GM12874 (cell line): ENCODE measurements at regions not wholly inside any gene's neighbourhood (a gene's known extent, or its start where the extent isn't known, plus 50 kb on each side); places are given as distances from the start of the nearest gene placed in this dataset.

Experiments
- TF ChIP-seq, protein P1 (sequence below): IDR thresholded peaks from 2 replicates; pipeline ENCODE4 v1.5.1; 2011; ENCODE audit warnings: low read depth, mild to moderate bottlenecking, control low read depth, low read length, moderate library complexity; ENCODE audit not compliant: insufficient read depth

DNA sequence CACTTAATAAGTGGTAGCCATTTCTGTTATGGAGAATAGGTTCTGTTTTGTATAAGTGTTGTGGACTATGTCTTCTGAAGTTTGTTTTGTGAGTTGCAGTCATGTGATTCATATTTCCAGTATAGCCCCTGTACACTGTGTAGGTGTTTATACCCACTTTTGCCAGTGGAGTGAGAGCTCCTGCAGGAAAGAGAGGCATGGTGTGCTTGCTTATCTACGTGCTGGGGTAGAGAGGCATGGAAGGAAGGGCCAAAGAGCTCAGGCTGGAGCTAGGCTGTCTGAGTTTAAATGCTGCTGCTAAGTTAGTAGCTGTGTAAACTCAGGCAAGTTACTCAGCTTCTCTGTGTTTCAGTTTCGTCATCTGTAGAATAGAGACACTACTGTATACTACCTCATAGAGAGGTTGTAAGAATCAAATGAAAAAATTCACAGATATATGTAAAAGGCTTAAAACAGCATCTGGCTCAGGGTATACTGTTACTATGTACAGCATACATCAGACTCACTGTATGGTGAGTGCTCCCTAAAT, 88.2 kb upstream of the SLC38A2 start:
- TF ChIP-seq, protein P1, sequence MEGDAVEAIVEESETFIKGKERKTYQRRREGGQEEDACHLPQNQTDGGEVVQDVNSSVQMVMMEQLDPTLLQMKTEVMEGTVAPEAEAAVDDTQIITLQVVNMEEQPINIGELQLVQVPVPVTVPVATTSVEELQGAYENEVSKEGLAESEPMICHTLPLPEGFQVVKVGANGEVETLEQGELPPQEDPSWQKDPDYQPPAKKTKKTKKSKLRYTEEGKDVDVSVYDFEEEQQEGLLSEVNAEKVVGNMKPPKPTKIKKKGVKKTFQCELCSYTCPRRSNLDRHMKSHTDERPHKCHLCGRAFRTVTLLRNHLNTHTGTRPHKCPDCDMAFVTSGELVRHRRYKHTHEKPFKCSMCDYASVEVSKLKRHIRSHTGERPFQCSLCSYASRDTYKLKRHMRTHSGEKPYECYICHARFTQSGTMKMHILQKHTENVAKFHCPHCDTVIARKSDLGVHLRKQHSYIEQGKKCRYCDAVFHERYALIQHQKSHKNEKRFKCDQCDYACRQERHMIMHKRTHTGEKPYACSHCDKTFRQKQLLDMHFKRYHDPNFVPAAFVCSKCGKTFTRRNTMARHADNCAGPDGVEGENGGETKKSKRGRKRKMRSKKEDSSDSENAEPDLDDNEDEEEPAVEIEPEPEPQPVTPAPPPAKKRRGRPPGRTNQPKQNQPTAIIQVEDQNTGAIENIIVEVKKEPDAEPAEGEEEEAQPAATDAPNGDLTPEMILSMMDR, result no peak

DNA sequence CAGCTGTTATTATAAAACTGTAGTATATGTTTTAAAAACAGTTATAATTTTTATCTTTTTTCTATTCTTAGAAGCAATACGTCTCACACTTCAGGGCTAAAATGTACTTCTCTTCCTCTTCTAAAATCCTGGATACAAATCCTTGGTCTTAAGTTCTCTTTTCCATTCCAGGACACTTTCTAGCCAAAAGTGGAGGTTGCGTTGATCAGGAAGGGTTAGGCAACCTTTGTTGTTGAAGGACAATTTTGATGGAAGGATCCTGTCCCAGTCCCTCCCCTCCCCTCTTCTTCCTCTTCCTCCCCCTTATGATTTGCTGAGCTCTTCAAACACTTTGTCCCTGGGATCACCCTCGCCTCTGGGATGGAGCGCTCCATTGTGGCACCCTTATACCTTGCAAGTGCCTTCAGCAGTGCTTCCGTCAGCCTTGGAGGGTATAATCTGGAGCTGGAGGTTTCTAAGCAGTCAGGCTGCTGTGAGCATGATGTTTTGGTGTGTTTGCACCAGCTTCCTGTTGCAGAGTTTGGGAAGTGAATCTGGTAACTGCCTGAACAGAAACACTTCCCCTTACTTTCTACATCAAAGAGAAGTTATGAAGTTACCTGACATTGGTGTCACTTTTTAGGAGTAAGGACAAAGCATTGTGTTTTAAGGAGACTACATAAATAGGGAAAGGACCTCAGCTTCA, 87.4 kb upstream of the SLC38A2 start:
- TF ChIP-seq, protein P1, result no peak

DNA sequence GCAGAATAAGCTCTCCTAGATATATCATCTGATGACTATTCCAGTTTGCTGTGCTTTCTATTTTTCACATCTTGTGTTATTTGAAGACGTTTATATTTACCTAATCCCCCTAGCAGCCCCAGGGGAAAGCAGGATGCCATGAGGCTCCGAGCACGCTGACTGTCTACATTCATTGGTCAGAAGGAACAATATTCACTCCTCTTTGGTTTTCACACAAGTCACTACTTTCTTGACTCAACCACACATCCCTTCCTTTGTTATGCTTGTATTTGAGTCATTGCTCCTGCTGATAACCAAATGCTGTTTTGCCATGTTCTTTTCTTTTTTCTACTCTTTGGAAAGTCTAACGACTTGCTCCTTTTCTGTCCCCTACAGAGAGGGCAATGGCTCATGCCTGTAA, 86.5 kb upstream of the SLC38A2 start:
- TF ChIP-seq, protein P1, result no peak

DNA sequence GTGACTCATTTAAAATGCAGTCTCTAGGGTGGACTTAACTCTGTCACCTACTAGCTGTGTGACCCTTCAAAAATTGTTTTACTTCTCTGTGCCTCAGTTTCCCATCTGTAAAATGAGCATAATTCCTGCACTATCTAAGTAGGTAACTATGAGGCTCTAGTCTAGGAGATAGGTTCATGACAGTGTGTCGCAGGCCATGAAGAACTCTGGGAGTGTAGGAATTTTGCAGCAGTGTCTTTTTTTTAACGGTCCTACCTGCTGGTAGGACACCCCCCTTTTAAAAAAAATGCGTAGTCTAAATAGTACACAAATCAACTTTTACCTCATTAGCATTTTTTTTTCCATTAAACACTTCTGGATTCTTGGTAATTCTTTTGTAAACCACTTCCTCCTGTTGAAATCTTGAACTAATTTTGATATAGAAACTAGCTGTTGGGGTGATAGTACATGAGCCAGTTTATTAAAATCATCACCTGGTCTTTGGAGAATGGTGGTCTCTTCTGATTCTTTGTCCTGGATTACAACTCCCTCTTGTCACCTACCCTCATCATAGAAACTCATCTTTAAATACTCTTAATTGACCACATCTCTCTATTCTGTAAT, 86.0 kb upstream of the SLC38A2 start:
- TF ChIP-seq, protein P1, result no peak

DNA sequence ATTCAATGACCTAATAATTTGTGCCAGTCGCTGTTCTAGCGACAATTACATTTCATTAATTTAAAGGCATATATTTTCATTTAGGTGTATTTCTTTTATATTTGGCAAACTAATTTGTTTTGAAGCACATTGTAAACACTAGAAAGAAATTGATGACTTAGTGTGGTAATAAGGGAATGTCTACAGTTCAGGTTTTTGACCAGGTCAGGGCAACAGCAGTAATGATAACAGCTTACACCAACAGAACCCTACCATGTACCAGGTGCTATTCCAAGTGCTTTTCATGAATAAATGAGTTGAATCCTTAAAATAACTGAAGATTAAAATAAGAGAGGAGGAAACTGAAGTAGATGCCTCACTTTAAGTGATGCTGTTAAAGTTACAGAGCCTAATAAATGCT, 85.4 kb upstream of the SLC38A2 start:
- TF ChIP-seq, protein P1, result no peak

DNA sequence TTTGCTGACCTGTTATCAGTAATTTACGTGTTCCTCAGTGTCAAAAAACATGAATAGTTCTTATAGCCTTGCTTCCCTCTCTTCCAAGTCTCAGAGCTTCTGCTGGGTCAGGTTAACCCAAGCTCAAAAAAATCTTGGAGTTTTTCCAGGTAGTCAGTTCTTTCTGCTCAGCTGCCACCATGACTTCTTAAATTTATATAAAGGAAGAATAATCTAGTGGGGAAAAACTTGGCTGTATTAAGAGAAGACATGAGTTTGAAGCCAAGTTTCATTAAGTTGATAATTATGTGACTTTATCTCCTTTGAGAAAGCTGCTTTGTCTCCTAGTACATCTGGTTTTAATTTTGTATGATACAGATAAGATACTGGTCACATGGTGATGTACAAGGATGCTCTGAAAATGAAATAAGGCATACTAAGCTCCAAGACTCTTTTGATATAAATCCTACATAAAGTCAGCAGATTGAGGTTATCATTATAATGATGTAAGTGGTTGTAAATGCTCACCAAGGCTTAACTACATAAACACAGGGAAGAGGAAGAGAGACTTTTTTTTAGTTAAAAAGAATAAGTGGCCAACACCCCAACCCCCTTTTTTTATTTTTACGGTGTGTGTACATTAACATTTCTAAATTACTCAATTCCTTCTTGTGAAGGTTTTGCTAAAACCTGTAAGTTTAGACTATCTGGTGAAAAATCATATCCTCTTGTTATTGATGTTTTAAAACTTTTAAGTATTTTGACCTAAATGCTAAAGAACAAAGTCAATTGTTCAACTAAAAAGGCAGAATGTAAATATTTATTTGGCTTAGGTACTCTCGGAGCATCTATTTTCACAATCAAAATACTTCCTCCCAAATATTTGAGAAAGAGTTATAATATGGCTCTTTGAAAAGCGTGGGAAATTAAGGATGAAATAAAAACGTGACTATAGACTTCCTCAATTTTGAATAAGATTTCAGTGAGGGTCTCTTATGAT, 84.1 kb upstream of the SLC38A2 start:
- TF ChIP-seq, protein P1, result no peak
